NCI-H1105 treated with DMSO at 0.1 percent for 48 hours (cell line): ENCODE measurements at regions not wholly inside any gene's neighbourhood (a gene's known extent, or its start where the extent isn't known, plus 50 kb on each side); places are given as distances from the start of the nearest gene placed in this dataset.
"Not testable (repeated sequence)": the region's sequence is repeated elsewhere in the genome, so short reads cannot be mapped to it uniquely, and the experiment has no call there.

Experiments
- DNase-seq: peaks from one replicate; lab custom pipeline; 2025; lab: John Stamatoyannopoulos, UW

DNA sequence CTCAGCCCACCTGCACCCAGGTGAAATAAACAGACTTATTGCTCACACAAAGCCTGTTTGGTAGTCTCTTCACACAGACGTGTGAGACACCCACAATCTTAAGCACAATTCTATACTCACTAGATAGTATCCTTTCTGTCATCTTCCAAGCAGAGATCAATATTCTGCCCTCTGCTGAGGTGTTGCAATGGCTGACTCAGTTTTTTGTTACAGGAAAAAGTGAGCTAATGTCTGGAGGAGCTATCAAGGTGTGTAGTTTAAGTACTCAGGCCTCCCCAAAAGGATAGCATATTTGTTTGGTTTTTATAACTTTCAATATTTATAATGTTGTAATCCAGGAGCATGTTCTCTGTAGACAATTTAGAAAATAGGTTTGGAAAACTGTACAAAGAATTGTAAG, 775.2 kb upstream of the POU3F4 start:
- no peak for DNase-seq

DNA sequence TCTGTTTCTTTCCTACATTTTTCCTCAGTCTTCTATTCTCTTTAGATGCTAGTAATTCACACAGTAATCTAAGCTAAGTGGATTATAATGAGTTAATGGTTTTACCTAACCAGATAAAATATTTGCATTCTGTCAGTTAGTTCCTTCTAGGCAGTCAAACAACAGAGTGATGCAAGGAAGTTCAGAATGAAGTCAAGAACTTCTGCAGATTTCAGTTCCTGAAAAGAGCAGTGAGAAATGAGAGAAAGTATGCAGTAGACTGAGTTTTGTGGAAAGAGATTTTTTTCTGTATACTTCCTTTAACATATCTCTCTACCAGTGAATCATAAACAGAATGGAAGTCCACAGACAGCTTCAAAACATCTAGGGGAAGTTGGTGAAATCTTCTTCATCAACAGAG, 774.0 kb upstream of the POU3F4 start:
- no peak for DNase-seq

DNA sequence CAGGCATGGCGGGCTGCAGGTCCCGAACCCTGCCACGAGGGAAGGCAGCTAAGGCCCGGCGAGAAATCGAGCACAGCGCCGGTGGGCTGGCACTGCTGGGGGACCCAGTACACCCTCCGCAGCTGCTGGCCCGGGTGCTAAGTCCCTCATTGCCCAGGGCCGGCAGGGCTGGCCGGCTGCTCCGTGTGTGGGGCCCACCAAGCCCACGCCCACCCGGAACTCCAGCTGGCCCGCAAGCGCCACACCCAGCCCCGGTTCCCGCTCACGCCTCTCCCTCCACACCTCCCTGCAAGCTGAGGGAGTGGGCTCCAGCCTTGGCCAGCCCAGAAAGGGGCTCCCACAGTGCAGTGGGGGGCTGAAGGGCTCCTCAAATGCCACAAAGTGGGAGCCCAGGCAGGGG, 769.8 kb upstream of the POU3F4 start:
- DNase-seq, result not testable (repeated sequence)

- no peak for DNase-seq
Measured at GRCh38 chrX:82742351-82742750, 765.7 kb upstream of the POU3F4 start.

GRCh38 chrX:82745725-82746124, 762.4 kb upstream of the POU3F4 start:
- DNase-seq, result not testable (repeated sequence)

DNA sequence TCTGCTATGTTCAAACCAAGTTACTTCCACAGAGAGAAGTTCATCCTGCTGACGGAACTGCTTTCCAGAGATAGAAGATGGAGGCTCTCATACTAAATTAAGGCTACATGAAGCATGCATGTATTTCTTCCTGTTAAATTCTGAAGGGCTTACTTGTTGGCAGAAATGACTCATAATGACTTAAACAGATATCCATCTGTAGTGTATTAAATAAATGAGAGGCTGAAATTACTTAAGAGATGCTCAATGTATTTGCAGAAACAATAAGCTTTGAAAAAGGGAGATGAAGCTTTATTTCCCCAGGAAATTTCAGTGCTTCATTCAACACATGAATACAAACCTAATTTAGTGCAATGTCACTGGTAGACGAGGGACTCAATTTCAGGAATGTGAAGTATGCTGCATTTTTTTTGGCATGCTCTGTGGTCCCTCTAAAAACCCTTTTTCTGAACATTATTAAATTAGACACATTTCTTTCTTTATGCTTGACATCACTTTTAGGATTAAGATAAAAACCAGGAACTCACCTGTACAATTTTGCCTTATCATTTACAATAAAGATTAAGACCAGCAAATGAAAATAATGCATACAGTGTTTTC, 759.1 kb upstream of the POU3F4 start:
- DNase-seq, result no peak

GRCh38 chrX:82756272-82756671, 751.8 kb upstream of the POU3F4 start:
- no peak for DNase-seq

GRCh38 chrX:82757614-82758013, 750.5 kb upstream of the POU3F4 start:
- no peak for DNase-seq

GRCh38 chrX:82764521-82764920, 743.6 kb upstream of the POU3F4 start:
- no peak for DNase-seq

- no peak for DNase-seq
Measured at GRCh38 chrX:82765811-82766210, 742.3 kb upstream of the POU3F4 start.

GRCh38 chrX:82775426-82775825, 732.7 kb upstream of the POU3F4 start:
- DNase-seq, result no peak

DNA sequence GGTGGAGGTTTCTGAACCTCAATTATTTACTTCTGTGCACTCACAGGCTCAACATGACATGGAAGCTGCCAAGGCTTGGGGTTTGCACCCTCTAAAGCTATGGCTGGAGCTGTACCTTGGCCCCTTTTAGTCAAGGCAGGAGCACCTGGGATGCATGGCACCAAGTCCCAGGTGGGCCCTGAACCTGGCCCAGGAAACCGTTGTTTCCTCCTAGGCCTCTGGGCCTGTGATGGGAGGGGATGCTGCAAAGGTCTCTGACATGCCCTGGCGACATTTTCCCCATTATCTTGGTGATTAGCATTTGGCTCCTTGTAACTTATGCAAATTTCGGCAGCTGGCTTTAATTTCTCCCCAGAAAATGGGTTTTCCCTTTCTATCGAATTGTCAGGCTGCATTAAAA, 726.1 kb upstream of the POU3F4 start:
- DNase-seq, result no peak

GRCh38 chrX:82812902-82813301, 695.2 kb upstream of the POU3F4 start:
- not testable (repeated sequence) for DNase-seq

- DNase-seq, result no peak
Measured at GRCh38 chrX:82813671-82814078, 694.4 kb upstream of the POU3F4 start.

DNA sequence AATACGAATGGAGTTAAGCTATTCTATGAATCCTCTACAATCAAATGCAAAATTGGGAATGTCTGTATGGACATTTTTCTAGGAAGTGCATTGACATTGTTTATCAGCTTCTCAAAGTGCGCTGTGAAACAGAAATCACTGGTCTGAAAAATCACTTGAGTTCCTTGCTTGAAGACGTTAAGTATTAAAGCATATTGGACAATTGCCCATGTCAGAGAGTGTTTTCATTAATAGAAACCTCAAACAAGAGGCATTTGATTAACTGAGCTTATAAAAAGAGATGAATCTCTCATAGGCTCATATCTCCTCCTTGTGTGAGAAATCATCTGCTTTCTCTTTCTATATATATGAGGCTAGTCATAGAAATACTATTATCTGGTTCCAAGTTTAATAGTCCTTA, 692.1 kb upstream of the POU3F4 start:
- no peak for DNase-seq

DNA sequence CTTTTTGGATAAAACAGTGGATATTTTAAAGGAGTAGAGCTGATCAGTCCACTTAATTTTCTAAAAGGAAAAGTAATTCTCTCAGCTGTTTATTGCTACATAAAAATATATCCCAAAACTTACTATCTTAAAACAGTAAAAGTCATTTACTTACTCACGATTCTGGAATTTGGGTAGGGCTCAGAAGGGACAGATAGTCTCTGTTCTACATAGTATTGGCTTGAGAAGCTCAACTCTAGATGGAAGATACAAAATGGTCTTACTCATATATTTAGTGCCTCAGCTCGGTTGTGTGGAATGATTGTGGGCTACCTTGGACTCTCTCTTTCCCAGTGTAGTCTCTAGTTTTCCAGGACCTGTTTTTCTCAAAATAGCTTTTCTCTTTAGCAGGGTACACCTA, 691.5 kb upstream of the POU3F4 start:
- DNase-seq, result no peak

- no peak for DNase-seq
Measured at GRCh38 chrX:82842286-82842685, 665.8 kb upstream of the POU3F4 start.

DNA sequence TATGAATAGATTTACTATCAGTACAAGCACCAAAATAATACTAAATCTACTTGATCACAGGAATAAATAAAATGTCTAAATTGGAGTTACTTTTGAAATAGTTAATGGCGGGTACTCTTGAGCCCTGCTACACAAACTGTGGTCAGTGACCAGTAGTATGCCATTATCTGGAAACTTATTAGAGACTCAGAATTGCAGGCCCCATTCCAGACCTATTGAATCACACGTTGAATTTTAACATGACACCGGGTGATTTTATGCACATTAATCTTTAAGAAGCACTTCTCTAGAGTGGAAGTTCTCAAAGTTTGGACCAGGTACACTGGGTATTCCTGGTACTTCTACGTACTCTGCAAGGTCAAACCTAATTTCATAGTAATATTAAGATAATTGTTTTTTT, 660.0 kb upstream of the POU3F4 start:
- DNase-seq, result no peak
